ENCODE measurements at regions not wholly inside any gene's neighbourhood (a gene's known extent, or its start where the extent isn't known, plus 50 kb on each side); places are given as distances from the start of the nearest gene placed in this dataset.

GRCh38 chr6:148272597-148272996, 70.0 kb upstream of the SASH1 start:
- H3K4me1 ChIP-seq (ENCODE audit: insufficient read depth, low read length), result no peaks in the 10 kb centered on the region
- no peaks in the 10 kb centered on the region for H3K9me3 ChIP-seq (ENCODE audit: control insufficient read depth in 1 of 2, insufficient read depth in 1 of 2, low read length in 2 of 2)
- TF ChIP-seq, protein P1, sequence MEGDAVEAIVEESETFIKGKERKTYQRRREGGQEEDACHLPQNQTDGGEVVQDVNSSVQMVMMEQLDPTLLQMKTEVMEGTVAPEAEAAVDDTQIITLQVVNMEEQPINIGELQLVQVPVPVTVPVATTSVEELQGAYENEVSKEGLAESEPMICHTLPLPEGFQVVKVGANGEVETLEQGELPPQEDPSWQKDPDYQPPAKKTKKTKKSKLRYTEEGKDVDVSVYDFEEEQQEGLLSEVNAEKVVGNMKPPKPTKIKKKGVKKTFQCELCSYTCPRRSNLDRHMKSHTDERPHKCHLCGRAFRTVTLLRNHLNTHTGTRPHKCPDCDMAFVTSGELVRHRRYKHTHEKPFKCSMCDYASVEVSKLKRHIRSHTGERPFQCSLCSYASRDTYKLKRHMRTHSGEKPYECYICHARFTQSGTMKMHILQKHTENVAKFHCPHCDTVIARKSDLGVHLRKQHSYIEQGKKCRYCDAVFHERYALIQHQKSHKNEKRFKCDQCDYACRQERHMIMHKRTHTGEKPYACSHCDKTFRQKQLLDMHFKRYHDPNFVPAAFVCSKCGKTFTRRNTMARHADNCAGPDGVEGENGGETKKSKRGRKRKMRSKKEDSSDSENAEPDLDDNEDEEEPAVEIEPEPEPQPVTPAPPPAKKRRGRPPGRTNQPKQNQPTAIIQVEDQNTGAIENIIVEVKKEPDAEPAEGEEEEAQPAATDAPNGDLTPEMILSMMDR (IDR thresholded peaks at IDR 0.05), result no peak
- H3K27me3 ChIP-seq (ENCODE audit: control insufficient read depth in 1 of 2, insufficient read depth in 2 of 2, low read length in 2 of 2), result peaks cover 0 to 9% of the 10 kb centered on the region in 2 experiments
- DNase-seq (no peak), ATAC-seq (ENCODE audit: poor library complexity) (no peak)
- H3K27me3 Mint-ChIP-seq, result peaks cover 49% of the 10 kb centered on the region
- no peaks in the 10 kb centered on the region for H3K36me3 ChIP-seq (ENCODE audit: insufficient read depth, low read length)
- H3K36me3 Mint-ChIP-seq (ENCODE audit: low read depth), result no peaks in the 10 kb centered on the region
- no peak overlapping the region for H3K4me3 Mint-ChIP-seq
- H3K27ac Mint-ChIP-seq, result no peak overlapping the region
- POLR2A ChIA-PET, result no interaction called here
- CTCF ChIA-PET, result no interaction called here
- no peak overlapping the region for H3K27ac ChIP-seq (ENCODE audit: low read depth in 1 of 2, low read length in 2 of 2)
- intact Hi-C loops (cut with DNase I, micrococcal nuclease), result no loop called here
- H3K4me3 ChIP-seq (ENCODE audit: low read length), result no peak overlapping the region
- no peaks in the 10 kb centered on the region for H3K4me1 Mint-ChIP-seq (ENCODE audit: low read depth)
- no peaks in the 10 kb centered on the region for H3K9me3 Mint-ChIP-seq

GRCh38 chr6:148273962-148274752, 68.5 kb upstream of the SASH1 start:
- Histone ChIP-seq H3K27ac (ENCODE audit: low read depth in 1 of 2, low read length in 2 of 2) (no peak overlapping the region), H3K4me1 (ENCODE audit: insufficient read depth, low read length) (no peaks in the 10 kb centered on the region), H3K9me3 (ENCODE audit: control insufficient read depth in 1 of 2, insufficient read depth in 1 of 2, low read length in 2 of 2) (no peaks in the 10 kb centered on the region), H3K36me3 (ENCODE audit: insufficient read depth, low read length) (no peaks in the 10 kb centered on the region), H3K4me3 (ENCODE audit: low read length) (no peak overlapping the region), H3K27me3 (ENCODE audit: control insufficient read depth in 1 of 2, insufficient read depth in 2 of 2, low read length in 2 of 2) (peaks cover 0 to 9% of the 10 kb centered on the region in 2 experiments)
- CTCF ChIA-PET, result no interaction called here
- Mint-ChIP-seq H3K27me3 (peaks cover 50% of the 10 kb centered on the region), H3K36me3 (ENCODE audit: low read depth) (no peaks in the 10 kb centered on the region), H3K27ac (no peak overlapping the region), H3K4me3 (no peak overlapping the region), H3K4me1 (ENCODE audit: low read depth) (no peaks in the 10 kb centered on the region), H3K9me3 (no peaks in the 10 kb centered on the region)
- POLR2A ChIA-PET, result no interaction called here
- intact Hi-C loops (cut with DNase I, micrococcal nuclease), result no loop called here
- ATAC-seq (ENCODE audit: poor library complexity), result no peak
- DNase-seq, result no peak
- TF ChIP-seq, protein P1 (IDR thresholded peaks at IDR 0.05), result no peak

- H3K27ac ChIP-seq (ENCODE audit: low read depth in 1 of 2, low read length in 2 of 2), result no peak overlapping the region
- H3K36me3 Mint-ChIP-seq (ENCODE audit: low read depth), result no peaks in the 10 kb centered on the region
- ATAC-seq (ENCODE audit: poor library complexity) (no peak), DNase-seq (no peak)
- no peak overlapping the region for H3K4me3 Mint-ChIP-seq
- no peaks in the 10 kb centered on the region for H3K9me3 ChIP-seq (ENCODE audit: control insufficient read depth in 1 of 2, insufficient read depth in 1 of 2, low read length in 2 of 2)
- peaks cover 46% of the 10 kb centered on the region for H3K27me3 Mint-ChIP-seq
- CTCF ChIA-PET, result no interaction called here
- H3K4me1 Mint-ChIP-seq (ENCODE audit: low read depth), result no peaks in the 10 kb centered on the region
- H3K36me3 ChIP-seq (ENCODE audit: insufficient read depth, low read length), result no peaks in the 10 kb centered on the region
- peaks cover 0 to 9% of the 10 kb centered on the region in 2 experiments for H3K27me3 ChIP-seq (ENCODE audit: control insufficient read depth in 1 of 2, insufficient read depth in 2 of 2, low read length in 2 of 2)
- intact Hi-C loops (cut with DNase I, micrococcal nuclease), result no loop called here
- POLR2A ChIA-PET, result no interaction called here
- TF ChIP-seq, protein P1 (IDR thresholded peaks at IDR 0.05), result no peak
- no peak overlapping the region for H3K27ac Mint-ChIP-seq
- H3K9me3 Mint-ChIP-seq, result no peaks in the 10 kb centered on the region
- H3K4me3 ChIP-seq (ENCODE audit: low read length), result no peak overlapping the region
- no peaks in the 10 kb centered on the region for H3K4me1 ChIP-seq (ENCODE audit: insufficient read depth, low read length)
These were observed 67.8 kb upstream of the SASH1 start for GRCh38 chr6:148274809-148275208.

Data from CD4-positive, alpha-beta T cell (primary cell).